Fibroblast of villous mesenchyme (primary cell): ENCODE measurements at regions not wholly inside any gene's neighbourhood (a gene's known extent, or its start where the extent isn't known, plus 50 kb on each side); places are given as distances from the start of the nearest gene placed in this dataset.

Source experiments
- DNase-seq: peaks from one replicate; pipeline ENCODE4 v3.0.0-alpha.2; 2010; ENCODE audit warnings: low read depth
- H3K4me3 ChIP-seq: 2 replicates; pipeline ENCODE4 v1.5.1; 2011; ENCODE audit warnings: low read depth, mild to moderate bottlenecking, low read length
- CTCF ChIP-seq: IDR thresholded peaks from 2 replicates; pipeline ENCODE4 v1.5.1; 2012; ENCODE audit warnings: low read depth, mild to moderate bottlenecking, low read length; ENCODE audit not compliant: insufficient read depth

- no peak for TF ChIP-seq CTCF
- DNase-seq = no peak
- H3K4me3 ChIP-seq = no peak overlapping the region
These were observed 79.4 kb upstream of the CADPS start for GRCh38 chr3:62954580-62954979.

- H3K4me3 ChIP-seq = no peak overlapping the region
These were observed 79.9 kb upstream of the CADPS start for GRCh38 chr3:62955126-62955525.

GRCh38 chr3:62956411-62956810, 81.2 kb upstream of the CADPS start:
- no peak for TF ChIP-seq CTCF
- no peak for DNase-seq
- H3K4me3 ChIP-seq = no peak overlapping the region

More at GRCh38 chr3:62955126-62955525, 79.9 kb upstream of the CADPS start:
- no peak for DNase-seq
- no peak for TF ChIP-seq CTCF

GRCh38 chr3:62961874-62962556, 86.8 kb upstream of the CADPS start:
- DNase-seq = no peak
- no peak overlapping the region for H3K4me3 ChIP-seq
- no peak for TF ChIP-seq CTCF

GRCh38 chr3:62962714-62963113, 87.5 kb upstream of the CADPS start:
- no peak for DNase-seq
- H3K4me3 ChIP-seq = no peak overlapping the region
- TF ChIP-seq CTCF = no peak

- TF ChIP-seq CTCF = no peak
- no peak overlapping the region for H3K4me3 ChIP-seq
- DNase-seq = no peak
These were observed 90.1 kb upstream of the CADPS start for GRCh38 chr3:62965311-62965710.

- no peak for TF ChIP-seq CTCF
- no peak overlapping the region for H3K4me3 ChIP-seq
- DNase-seq = no peak
These were observed 92.9 kb upstream of the CADPS start for GRCh38 chr3:62968128-62968527.
